Loucy (cell line): ENCODE measurements at regions not wholly inside any gene's neighbourhood (a gene's known extent, or its start where the extent isn't known, plus 50 kb on each side); places are given as distances from the start of the nearest gene placed in this dataset.

Experiments
- H2AFZ ChIP-seq: fragments of 200-600 bp; sonication (generic); 2 replicates; pipeline ENCODE4 v1.6.0; 2016; ENCODE audit warnings: antibody characterized with exemption, mild to moderate bottlenecking, low read length, moderate library complexity
- H3F3A ChIP-seq: fragments of 200-600 bp; 2 replicates; pipeline ENCODE4 v1.6.0; 2016; ENCODE audit warnings: antibody characterized with exemption, low read depth, mild to moderate bottlenecking
- H3K27me3 ChIP-seq: fragments of 200-600 bp; sonication (generic); 2 replicates; pipeline ENCODE4 v1.6.1; 2014; ENCODE audit warnings: low read length, mild to moderate bottlenecking; ENCODE audit not compliant: insufficient read depth, poor library complexity, severe bottlenecking
- H3K36me3 ChIP-seq: fragments of 200-600 bp; sonication (generic); 2 replicates; pipeline ENCODE4 v1.6.1; 2016; ENCODE audit warnings: low read length; ENCODE audit not compliant: insufficient read depth
- H3K4me1 ChIP-seq: fragments of 200-600 bp; sonication (generic); 2 replicates; pipeline ENCODE4 v1.5.1; 2014; ENCODE audit warnings: low read length, mild to moderate bottlenecking; ENCODE audit not compliant: insufficient read depth, poor library complexity, severe bottlenecking
- H3K4me2 ChIP-seq: fragments of 200-600 bp; sonication (generic); 2 replicates; pipeline ENCODE4 v1.6.0; 2014; ENCODE audit warnings: antibody characterized with exemption, low read length, low read depth, mild to moderate bottlenecking; ENCODE audit not compliant: poor library complexity, severe bottlenecking
- H3K4me3 ChIP-seq: fragments of 200-600 bp; sonication (generic); 2 replicates; pipeline ENCODE4 v1.5.1; 2014; ENCODE audit warnings: low read length, mild to moderate bottlenecking, mixed read lengths; ENCODE audit not compliant: poor library complexity, severe bottlenecking
- H3K79me2 ChIP-seq: fragments of 200-600 bp; sonication (generic); 2 replicates; pipeline ENCODE4 v1.6.1; 2014; ENCODE audit warnings: low read length; ENCODE audit not compliant: insufficient read depth
- H3K9ac ChIP-seq: fragments of 200-600 bp; sonication (generic); 2 replicates; pipeline ENCODE4 v1.6.0; 2014; ENCODE audit warnings: mild to moderate bottlenecking, low read depth, low read length, moderate library complexity; ENCODE audit not compliant: poor library complexity, severe bottlenecking
- H3K9me2 ChIP-seq: fragments of 200-600 bp; sonication (generic); replicated peaks from 2 replicates; pipeline ENCODE4 v1.6.1; 2016; ENCODE audit warnings: low read depth, low read length, mixed read lengths
- H3K9me3 ChIP-seq: fragments of 200-600 bp; sonication (generic); 2 replicates; pipeline ENCODE4 v1.6.1; 2014; ENCODE audit warnings: mild to moderate bottlenecking, antibody characterized with exemption, low read length, low read depth; ENCODE audit not compliant: insufficient read depth
- H4K20me1 ChIP-seq: fragments of 200-600 bp; sonication (generic); 2 replicates; pipeline ENCODE4 v1.6.0; 2014; ENCODE audit warnings: antibody characterized with exemption, low read length, mild to moderate bottlenecking; ENCODE audit not compliant: insufficient read depth, poor library complexity, severe bottlenecking
- CTCF ChIP-seq: fragments of 200-600 bp; sonication (generic); conservative IDR thresholded peaks from 2 replicates; pipeline ENCODE4 v1.5.1; 2014; ENCODE audit warnings: mild to moderate bottlenecking, antibody characterized with exemption, low read length
- EZH2phosphoT487 ChIP-seq: fragments of 200-600 bp; IDR thresholded peaks from 2 replicates; pipeline ENCODE4 v1.6.1; 2018; ENCODE audit warnings: antibody characterized with exemption, mild to moderate bottlenecking, moderate library complexity, borderline replicate concordance

- Histone ChIP-seq H3K79me2 (no peaks in the 10 kb centered on the region), H3K9me2 (no peaks in the 10 kb centered on the region), H3K36me3 (no peaks in the 10 kb centered on the region), H2AFZ (no peak overlapping the region), H3K27me3 (no peaks in the 10 kb centered on the region), H3K4me1 (no peaks in the 10 kb centered on the region), H4K20me1 (no peaks in the 10 kb centered on the region), H3K9ac (no peak overlapping the region), H3K9me3 (peaks cover 9% of the 10 kb centered on the region), H3K4me2 (no peak overlapping the region), H3K4me3 (no peak overlapping the region), H3F3A (no peaks in the 10 kb centered on the region)
- TF ChIP-seq EZH2phosphoT487 (no peak), CTCF (no peak)
These were observed 436.4 kb downstream of the TFAP2A start for GRCh38 chr6:9978480-9978879.

- Histone ChIP-seq H3K4me1 (no peaks in the 10 kb centered on the region), H3K27me3 (no peaks in the 10 kb centered on the region), H3K9ac (no peak overlapping the region), H3F3A (no peaks in the 10 kb centered on the region), H3K4me3 (no peak overlapping the region), H3K79me2 (no peaks in the 10 kb centered on the region), H3K4me2 (no peak overlapping the region), H2AFZ (no peak overlapping the region), H3K9me3 (peaks cover 7% of the 10 kb centered on the region; the same call in 1 of the 2 replicates), H3K9me2 (no peaks in the 10 kb centered on the region), H4K20me1 (no peaks in the 10 kb centered on the region), H3K36me3 (no peaks in the 10 kb centered on the region)
- TF ChIP-seq CTCF, result no peak
- no peak for TF ChIP-seq EZH2phosphoT487
These were observed 437.5 kb downstream of the TFAP2A start for GRCh38 chr6:9977411-9977810.

GRCh38 chr6:9961646-9962045 is 453.2 kb downstream of the TFAP2A start:
- Histone ChIP-seq H3K4me2 (no peak overlapping the region), H3K9ac (no peak overlapping the region), H3K4me3 (no peak overlapping the region), H3K79me2 (no peaks in the 10 kb centered on the region), H3K27me3 (no peaks in the 10 kb centered on the region), H3K36me3 (no peaks in the 10 kb centered on the region), H4K20me1 (no peaks in the 10 kb centered on the region), H3K9me2 (no peaks in the 10 kb centered on the region), H2AFZ (no peak overlapping the region), H3K9me3 (no peaks in the 10 kb centered on the region), H3F3A (no peaks in the 10 kb centered on the region), H3K4me1 (no peaks in the 10 kb centered on the region)
- TF ChIP-seq CTCF (no peak), EZH2phosphoT487 (no peak)
